Lower leg skin (tissue), 3 donors: ENCODE measurements at regions not wholly inside any gene's neighbourhood (a gene's known extent, or its start where the extent isn't known, plus 50 kb on each side); places are given as distances from the start of the nearest gene placed in this dataset.

Experiments used
- CTCF ChIP-seq, 3 donors: fragments of 450-650 bp; IDR thresholded peaks; one replicate each; pipeline ENCODE4 v1.5.1; 2016; ENCODE audit warnings: antibody characterized with exemption in 3 of 3, mild to moderate bottlenecking in 3 of 3, moderate library complexity in 2 of 3
- POLR2A ChIP-seq, 2 donors: fragments of 450-650 bp; IDR thresholded peaks; one replicate each; pipeline ENCODE4 v1.6.1; 2016 to 2017; ENCODE audit warnings: antibody characterized with exemption in 2 of 2, mild to moderate bottlenecking in 1 of 2, moderate library complexity in 1 of 2

- TF ChIP-seq CTCF (IDR thresholded peaks at IDR 0.05) (no peak), POLR2A (IDR thresholded peaks at IDR 0.05) (no peak)
These were observed 53.9 kb upstream of the PLPP4 start for GRCh38 chr10:120403109-120403508.
